ENCODE measurements at regions not wholly inside any gene's neighbourhood (a gene's known extent, or its start where the extent isn't known, plus 50 kb on each side); places are given as distances from the start of the nearest gene placed in this dataset.

DNA sequence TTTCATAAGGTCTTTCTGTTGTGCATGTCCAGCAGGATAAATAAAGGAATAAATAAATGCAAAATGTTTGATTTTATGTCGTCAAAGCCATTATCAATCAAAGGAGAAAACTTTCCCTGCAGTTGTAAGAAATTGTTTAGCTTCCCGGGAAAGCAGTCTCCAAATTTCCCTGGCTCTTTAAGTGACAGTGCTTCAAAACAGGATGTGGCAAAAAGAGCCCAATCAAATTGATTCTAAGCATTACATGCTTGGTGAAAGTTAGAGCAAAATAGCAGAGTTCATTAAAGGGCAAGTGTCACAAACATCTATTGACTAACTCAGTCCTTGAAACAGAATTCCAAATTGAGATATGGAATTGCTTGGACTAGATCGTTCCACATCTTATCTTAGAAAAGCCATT lies 704.1 kb downstream of the PRELID2 start:
- TF ChIP-seq, protein P1, sequence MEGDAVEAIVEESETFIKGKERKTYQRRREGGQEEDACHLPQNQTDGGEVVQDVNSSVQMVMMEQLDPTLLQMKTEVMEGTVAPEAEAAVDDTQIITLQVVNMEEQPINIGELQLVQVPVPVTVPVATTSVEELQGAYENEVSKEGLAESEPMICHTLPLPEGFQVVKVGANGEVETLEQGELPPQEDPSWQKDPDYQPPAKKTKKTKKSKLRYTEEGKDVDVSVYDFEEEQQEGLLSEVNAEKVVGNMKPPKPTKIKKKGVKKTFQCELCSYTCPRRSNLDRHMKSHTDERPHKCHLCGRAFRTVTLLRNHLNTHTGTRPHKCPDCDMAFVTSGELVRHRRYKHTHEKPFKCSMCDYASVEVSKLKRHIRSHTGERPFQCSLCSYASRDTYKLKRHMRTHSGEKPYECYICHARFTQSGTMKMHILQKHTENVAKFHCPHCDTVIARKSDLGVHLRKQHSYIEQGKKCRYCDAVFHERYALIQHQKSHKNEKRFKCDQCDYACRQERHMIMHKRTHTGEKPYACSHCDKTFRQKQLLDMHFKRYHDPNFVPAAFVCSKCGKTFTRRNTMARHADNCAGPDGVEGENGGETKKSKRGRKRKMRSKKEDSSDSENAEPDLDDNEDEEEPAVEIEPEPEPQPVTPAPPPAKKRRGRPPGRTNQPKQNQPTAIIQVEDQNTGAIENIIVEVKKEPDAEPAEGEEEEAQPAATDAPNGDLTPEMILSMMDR (IDR thresholded peaks at IDR 0.05) = no peak
- Mint-ChIP-seq H3K27me3 (ENCODE audit: unreplicated experiment) (no peaks in the 10 kb centered on the region), H3K4me1 (ENCODE audit: unreplicated experiment) (no peaks in the 10 kb centered on the region), H3K36me3 (ENCODE audit: unreplicated experiment) (no peaks in the 10 kb centered on the region), H3K9me3 (ENCODE audit: unreplicated experiment) (no peaks in the 10 kb centered on the region), H3K4me3 (ENCODE audit: unreplicated experiment) (no peak overlapping the region), H3K27ac (ENCODE audit: unreplicated experiment) (no peak overlapping the region)
- no peak for DNase-seq (ENCODE audit: extremely low spot score, unreplicated experiment)

DNA sequence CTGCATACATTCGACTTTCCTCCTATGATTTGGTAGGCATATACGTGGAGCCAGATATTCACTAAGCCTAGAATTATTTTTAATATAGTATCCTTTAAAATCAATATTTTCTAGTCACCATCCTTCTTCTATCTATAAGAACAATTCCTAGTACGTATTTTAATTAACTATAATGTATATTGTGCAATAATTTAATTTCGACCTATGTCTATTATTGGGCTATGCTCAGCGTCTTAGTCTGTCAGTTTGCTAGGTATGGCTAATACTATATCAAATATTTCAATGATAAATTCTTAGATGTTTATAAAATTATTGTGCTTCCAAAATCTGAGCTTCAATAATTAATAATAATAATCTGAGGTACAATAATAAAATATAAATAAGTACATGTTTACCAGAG lies 705.3 kb downstream of the PRELID2 start:
- no peak for DNase-seq (ENCODE audit: extremely low spot score, unreplicated experiment)
- TF ChIP-seq, protein P1 (IDR thresholded peaks at IDR 0.05) = no peak
- Mint-ChIP-seq H3K9me3 (ENCODE audit: unreplicated experiment) (no peaks in the 10 kb centered on the region), H3K27ac (ENCODE audit: unreplicated experiment) (no peak overlapping the region), H3K4me1 (ENCODE audit: unreplicated experiment) (no peaks in the 10 kb centered on the region), H3K36me3 (ENCODE audit: unreplicated experiment) (no peaks in the 10 kb centered on the region), H3K4me3 (ENCODE audit: unreplicated experiment) (no peak overlapping the region), H3K27me3 (ENCODE audit: unreplicated experiment) (no peaks in the 10 kb centered on the region)

DNA sequence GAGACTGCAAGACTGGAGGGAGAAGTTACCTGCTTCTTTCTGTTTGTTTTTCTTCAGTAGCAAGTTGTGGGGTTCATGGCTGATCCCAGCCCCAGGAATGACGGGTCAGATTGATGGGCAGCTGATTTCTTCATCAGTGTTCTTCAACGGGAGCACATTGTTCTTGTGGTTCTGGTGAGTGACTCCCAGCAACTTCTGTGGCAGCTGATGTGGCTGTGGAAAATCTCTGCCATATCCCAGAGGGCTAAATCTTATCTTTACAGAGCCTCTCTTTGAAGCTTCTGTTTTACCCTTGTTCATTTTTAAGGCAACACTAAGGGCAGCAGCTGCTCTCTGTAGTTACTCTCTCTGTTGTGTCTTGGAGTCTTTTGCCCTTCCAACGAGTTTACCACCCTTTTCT lies 710.3 kb downstream of the PRELID2 start:
- peaks cover 10% of the 10 kb centered on the region for H3K9me3 Mint-ChIP-seq (ENCODE audit: unreplicated experiment)
- no peak for DNase-seq (ENCODE audit: extremely low spot score, unreplicated experiment)
- no peaks in the 10 kb centered on the region for H3K36me3 Mint-ChIP-seq (ENCODE audit: unreplicated experiment)
- H3K27ac Mint-ChIP-seq (ENCODE audit: unreplicated experiment) = no peak overlapping the region
- H3K4me1 Mint-ChIP-seq (ENCODE audit: unreplicated experiment) = no peaks in the 10 kb centered on the region
- H3K4me3 Mint-ChIP-seq (ENCODE audit: unreplicated experiment) = no peak overlapping the region
- no peaks in the 10 kb centered on the region for H3K27me3 Mint-ChIP-seq (ENCODE audit: unreplicated experiment)
- TF ChIP-seq, protein P1 (IDR thresholded peaks at IDR 0.05) = no peak

DNA sequence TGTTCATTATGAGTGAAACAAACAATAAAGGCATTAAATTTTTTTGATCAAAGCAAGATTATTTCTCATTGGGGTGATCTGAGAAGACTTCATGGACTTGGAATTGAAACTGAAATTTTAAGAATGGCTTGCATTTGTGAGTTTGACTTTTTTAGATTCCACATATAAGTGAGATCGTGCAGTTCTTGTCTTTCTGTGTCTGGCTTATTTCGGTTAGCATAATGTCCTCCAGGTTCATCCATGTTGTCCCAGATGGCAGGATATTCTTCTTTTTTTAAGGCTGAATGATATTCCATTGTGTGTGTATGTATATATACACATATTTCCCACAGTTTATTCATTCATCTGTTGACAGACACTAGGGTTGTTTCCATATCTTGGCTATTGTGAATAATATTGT lies 716.5 kb downstream of the PRELID2 start:
- DNase-seq (ENCODE audit: extremely low spot score, unreplicated experiment) = no peak
- Mint-ChIP-seq H3K9me3 (ENCODE audit: unreplicated experiment) (no peaks in the 10 kb centered on the region), H3K27me3 (ENCODE audit: unreplicated experiment) (no peaks in the 10 kb centered on the region), H3K4me1 (ENCODE audit: unreplicated experiment) (no peaks in the 10 kb centered on the region), H3K4me3 (ENCODE audit: unreplicated experiment) (no peak overlapping the region), H3K27ac (ENCODE audit: unreplicated experiment) (no peak overlapping the region), H3K36me3 (ENCODE audit: unreplicated experiment) (no peaks in the 10 kb centered on the region)
- TF ChIP-seq, protein P1 (IDR thresholded peaks at IDR 0.05) = no peak

DNA sequence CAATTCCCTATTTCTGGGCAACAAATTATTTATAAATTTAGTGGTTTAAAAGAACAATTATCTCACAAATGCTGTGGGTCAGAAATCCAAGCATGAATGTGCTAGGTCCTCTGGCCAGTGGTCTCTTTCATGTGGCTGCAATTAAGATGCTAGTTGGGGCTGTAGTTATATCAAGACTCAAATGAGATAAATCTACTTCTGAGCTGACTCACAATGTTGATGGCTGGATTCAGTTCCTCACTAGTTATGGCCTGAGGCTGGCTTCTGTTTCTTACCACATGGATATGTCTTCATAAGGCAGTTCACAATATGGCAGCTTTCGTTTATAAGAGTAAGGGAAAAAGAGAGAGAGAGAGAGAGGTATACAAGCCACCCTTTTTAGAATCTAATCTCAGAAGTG lies 717.0 kb downstream of the PRELID2 start:
- H3K36me3 Mint-ChIP-seq (ENCODE audit: unreplicated experiment) = no peaks in the 10 kb centered on the region
- H3K4me3 Mint-ChIP-seq (ENCODE audit: unreplicated experiment) = no peak overlapping the region
- no peak for DNase-seq (ENCODE audit: extremely low spot score, unreplicated experiment)
- TF ChIP-seq, protein P1 (IDR thresholded peaks at IDR 0.05) = no peak
- H3K9me3 Mint-ChIP-seq (ENCODE audit: unreplicated experiment) = no peaks in the 10 kb centered on the region
- H3K27ac Mint-ChIP-seq (ENCODE audit: unreplicated experiment) = no peak overlapping the region
- H3K27me3 Mint-ChIP-seq (ENCODE audit: unreplicated experiment) = no peaks in the 10 kb centered on the region
- no peaks in the 10 kb centered on the region for H3K4me1 Mint-ChIP-seq (ENCODE audit: unreplicated experiment)
